Spleen (tissue), 11 donors: ENCODE measurements at regions not wholly inside any gene's neighbourhood (a gene's known extent, or its start where the extent isn't known, plus 50 kb on each side); places are given as distances from the start of the nearest gene placed in this dataset.

Experiments used
- DNase-seq: peaks from one replicate; pipeline ENCODE4 v3.0.0-alpha.2; 2020
- H3K27ac ChIP-seq, 8 donors: fragments of 200-600 bp; sonication (generic) in 7 of 8; 1 replicate in 4 of 8; 2 replicates in 4 of 8; pipeline versions ENCODE4 v1.5.0 to v1.8.0; 2016 to 2021; ENCODE audit warnings: inconsistent platforms in 4 of 8, mild to moderate bottlenecking in 4 of 8, moderate library complexity in 1 of 8
- H3K27me3 ChIP-seq, 7 donors: fragments of 200-600 bp; sonication (generic) in 6 of 7; replicated peaks in 1 of 7; 1 replicate in 4 of 7; 2 replicates in 3 of 7; pipeline versions ENCODE4 v1.5.0 to v1.8.0; 2016 to 2021; ENCODE audit warnings: inconsistent platforms in 3 of 7, mild to moderate bottlenecking in 1 of 7
- H3K36me3 ChIP-seq, 6 donors: fragments of 200-600 bp; sonication (generic) in 5 of 6; 1 replicate in 4 of 6; 2 replicates in 2 of 6; pipeline versions ENCODE4 v1.5.0 to v1.8.0; 2016 to 2021; ENCODE audit warnings: inconsistent platforms in 2 of 6
- H3K4me1 ChIP-seq, 6 donors: fragments of 200-600 bp; sonication (generic) in 5 of 6; 1 replicate in 3 of 6; 2 replicates in 3 of 6; pipeline versions ENCODE4 v1.5.0 to v1.8.0; 2016 to 2021; ENCODE audit warnings: inconsistent platforms in 3 of 6
- H3K4me3 ChIP-seq, 8 donors: fragments of 200-600 bp; sonication (generic) in 7 of 8; 1 replicate in 4 of 8; 2 replicates in 4 of 8; pipeline versions ENCODE4 v1.5.0 to v1.8.0; 2016 to 2021; ENCODE audit warnings: inconsistent platforms in 4 of 8, mild to moderate bottlenecking in 4 of 8, moderate library complexity in 2 of 8
- H3K9me3 ChIP-seq, 8 donors: fragments of 200-600 bp; sonication (generic) in 7 of 8; 1 replicate in 4 of 8; 2 replicates in 4 of 8; pipeline versions ENCODE4 v1.5.0 to v1.8.0; 2016 to 2021; ENCODE audit warnings: inconsistent platforms in 4 of 8
- POLR2A ChIP-seq, 3 donors: fragments of 450-650 bp; IDR thresholded peaks; one replicate each; pipeline ENCODE4 v1.5.1; 2017; ENCODE audit warnings: antibody characterized with exemption in 3 of 3, mild to moderate bottlenecking in 1 of 3
- POLR2AphosphoS5 ChIP-seq, 3 donors: sonication (generic); formaldehyde crosslinking; IDR thresholded peaks; one replicate each; pipeline ENCODE4 v1.5.1; 2017; ENCODE audit warnings: antibody characterized with exemption in 3 of 3
- WGBS, 5 donors: extraction: QIAGEN DNeasy Blood & Tissue Kit in 3 of 5; methylation state at CpG; one replicate each; pipeline versions ENCODE4 v1.1.5 to v1.1.7; 2013 to 2018; 5-methylcytosine and 5-hydroxymethylcytosine counted together
- intact Hi-C: fragments of 100-400 bp; cut with DNase I; formaldehyde crosslinking; loops from one replicate; pipeline ENCODE4 v1.15.0; 2023; ENCODE audit warnings: low total_unique reads
- TF ChIP-seq, protein P1 (sequence below), 11 experiments: fragments of 200-600 bp in 7 of 11; fragments of 450-650 bp in 4 of 11; sonication (generic) in 4 of 11; IDR thresholded peaks in 8 of 11; conservative IDR thresholded peaks in 3 of 11; 1 replicate in 7 of 11; 2 replicates in 4 of 11; pipeline versions ENCODE4 v1.4.0 to v1.8.0; 2016 to 2021; ENCODE audit warnings: antibody characterized with exemption in 11 of 11, inconsistent platforms in 4 of 11, mild to moderate bottlenecking in 1 of 11
- donor health status: healthy with polysubstance abuse.
- donor health status: DM: no; HTN: no; CAD: no; lungs with moderate emphysema.
- donor health status: DM: no; HTN: no; CAD: no.
- donor health status: Bipolar disorder and iron deficiency.
- donor health status: healthy.
- donor health status: DM: no; HTN: no; CAD: no.
- donor health status: DM: yes; HTN: yes; CAD: no.

DNA sequence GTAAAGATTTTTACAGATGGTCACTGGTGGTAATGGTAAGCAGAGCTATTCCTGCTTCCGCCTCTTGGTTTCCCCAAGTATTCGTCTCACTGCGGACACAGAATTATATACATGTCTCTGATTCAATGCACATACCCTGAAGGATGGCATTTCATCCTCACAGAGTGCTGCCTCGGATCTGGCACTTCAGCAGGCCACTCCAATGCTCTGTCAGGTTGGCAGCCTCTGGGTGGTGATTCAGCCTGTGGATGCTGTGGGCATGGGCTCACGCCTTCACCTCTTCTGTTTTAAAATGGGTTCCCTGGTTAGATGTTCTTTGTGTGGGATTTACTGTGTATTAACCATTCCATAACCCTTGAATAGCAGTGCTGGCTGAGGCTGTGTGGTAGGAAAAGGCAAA is 182.6 kb upstream of the ZNF608 start:
- TF ChIP-seq POLR2A (IDR thresholded peaks at IDR 0.05) (no peak), POLR2AphosphoS5 (IDR thresholded peaks at IDR 0.05) (no peak)
- TF ChIP-seq, protein P1, sequence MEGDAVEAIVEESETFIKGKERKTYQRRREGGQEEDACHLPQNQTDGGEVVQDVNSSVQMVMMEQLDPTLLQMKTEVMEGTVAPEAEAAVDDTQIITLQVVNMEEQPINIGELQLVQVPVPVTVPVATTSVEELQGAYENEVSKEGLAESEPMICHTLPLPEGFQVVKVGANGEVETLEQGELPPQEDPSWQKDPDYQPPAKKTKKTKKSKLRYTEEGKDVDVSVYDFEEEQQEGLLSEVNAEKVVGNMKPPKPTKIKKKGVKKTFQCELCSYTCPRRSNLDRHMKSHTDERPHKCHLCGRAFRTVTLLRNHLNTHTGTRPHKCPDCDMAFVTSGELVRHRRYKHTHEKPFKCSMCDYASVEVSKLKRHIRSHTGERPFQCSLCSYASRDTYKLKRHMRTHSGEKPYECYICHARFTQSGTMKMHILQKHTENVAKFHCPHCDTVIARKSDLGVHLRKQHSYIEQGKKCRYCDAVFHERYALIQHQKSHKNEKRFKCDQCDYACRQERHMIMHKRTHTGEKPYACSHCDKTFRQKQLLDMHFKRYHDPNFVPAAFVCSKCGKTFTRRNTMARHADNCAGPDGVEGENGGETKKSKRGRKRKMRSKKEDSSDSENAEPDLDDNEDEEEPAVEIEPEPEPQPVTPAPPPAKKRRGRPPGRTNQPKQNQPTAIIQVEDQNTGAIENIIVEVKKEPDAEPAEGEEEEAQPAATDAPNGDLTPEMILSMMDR (IDR thresholded peaks at IDR 0.05 in 8 of 11, conservative IDR thresholded peaks at IDR 0.05 in 3 of 11) = no peak
- Histone ChIP-seq H3K27ac (no peak overlapping the region), H3K9me3 (no peaks in the 10 kb centered on the region), H3K36me3 (no peaks in the 10 kb centered on the region), H3K4me1 (no peaks in the 10 kb centered on the region), H3K4me3 (no peak overlapping the region), H3K27me3 (no peaks in the 10 kb centered on the region)
- intact Hi-C loops = no loop called here
- DNase-seq = no peak
- 90 to 97% (median 94%) methylated on average over 5 of the region's 5 CpGs for WGBS, 5 donors

DNA sequence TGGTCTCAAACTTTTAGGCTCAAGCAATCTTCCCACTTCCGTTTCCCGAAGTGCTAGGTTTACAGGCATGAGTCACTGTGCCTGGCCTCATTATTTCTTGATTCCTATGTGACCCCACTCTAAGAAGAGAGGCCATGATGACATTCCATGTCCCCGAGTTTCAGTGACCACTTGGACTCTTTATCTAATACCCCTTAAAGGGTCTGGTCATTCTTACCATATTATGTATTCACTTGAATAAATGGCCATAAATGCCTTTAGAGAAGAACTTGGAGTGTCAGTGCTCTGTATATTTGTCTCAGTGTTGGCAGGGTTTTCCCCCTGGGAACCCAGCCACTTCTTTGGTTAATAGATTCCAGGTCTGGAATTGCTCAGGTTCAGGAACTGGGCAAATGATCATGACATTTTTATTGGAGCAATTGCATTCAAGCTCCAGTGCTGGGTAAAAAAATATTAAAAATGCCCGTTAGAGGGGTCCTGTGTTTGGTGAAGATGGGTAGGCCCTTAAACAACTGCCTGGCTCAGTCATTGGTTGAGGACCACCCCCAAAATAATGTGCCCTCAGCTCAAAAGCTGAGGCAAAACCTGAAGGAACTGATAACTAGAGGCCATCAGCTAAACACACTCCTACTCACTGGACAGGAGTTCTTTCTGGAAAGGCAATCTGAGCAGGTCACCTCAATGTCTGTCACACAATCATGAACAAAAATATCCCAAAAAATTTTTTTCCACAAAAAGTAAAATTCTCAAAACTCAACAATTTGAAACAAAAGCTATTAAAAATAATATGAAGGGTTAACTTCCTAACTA is 186.6 kb upstream of the ZNF608 start:
- Histone ChIP-seq H3K4me1 (peaks cover 0 to 9% (median 4%) of the 10 kb centered on the region in 6 donors), H3K27me3 (no peaks in the 10 kb centered on the region), H3K4me3 (no peak overlapping the region), H3K9me3 (no peaks in the 10 kb centered on the region), H3K27ac (no peak overlapping the region), H3K36me3 (no peaks in the 10 kb centered on the region)
- TF ChIP-seq POLR2A (IDR thresholded peaks at IDR 0.05) (no peak), POLR2AphosphoS5 (IDR thresholded peaks at IDR 0.05) (no peak)
- TF ChIP-seq, protein P1 (IDR thresholded peaks at IDR 0.05 in 8 of 11, conservative IDR thresholded peaks at IDR 0.05 in 3 of 11) = no peak
- no peak for DNase-seq
- intact Hi-C loops = no loop called here
- 65 to 69% (median 67%) methylated on average over 4 of the region's 4 CpGs for WGBS, 5 donors

DNA sequence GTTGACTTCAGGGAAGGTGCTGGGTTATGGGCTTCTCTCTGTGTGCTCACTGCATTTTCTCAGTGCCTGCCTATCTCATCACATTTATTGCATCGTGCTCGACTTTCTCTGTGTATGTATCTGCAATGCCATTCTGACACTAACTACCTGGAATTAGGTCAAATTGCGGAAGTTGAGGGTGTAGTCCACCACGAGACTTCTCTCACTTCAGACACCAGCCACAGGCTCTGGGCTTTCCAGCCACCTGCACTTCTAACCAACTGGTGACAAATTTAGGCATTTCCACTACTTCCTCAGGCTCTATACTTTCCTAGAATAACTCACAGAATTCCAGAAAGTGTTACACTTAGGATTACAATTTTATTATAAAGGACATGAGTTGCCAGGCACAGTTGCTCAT is 188.6 kb upstream of the ZNF608 start:
- WGBS, 5 donors = 42 to 60% (median 50%) methylated on average over 4 of the region's 4 CpGs
- peak overlapping the region in 1 of 8 donors; percentile 6 for H3K27ac ChIP-seq
- H3K36me3 ChIP-seq = no peaks in the 10 kb centered on the region
- DNase-seq = no peak
- H3K27me3 ChIP-seq = no peaks in the 10 kb centered on the region
- peaks cover 0 to 9% (median 4%) of the 10 kb centered on the region in 6 donors for H3K4me1 ChIP-seq
- peaks cover 0 to 1% (median 0%) of the 10 kb centered on the region in 8 donors for H3K9me3 ChIP-seq
- intact Hi-C loops = no loop called here
- TF ChIP-seq POLR2AphosphoS5 (IDR thresholded peaks at IDR 0.05) = no peak
- TF ChIP-seq, protein P1 (IDR thresholded peaks at IDR 0.05 in 8 of 11, conservative IDR thresholded peaks at IDR 0.05 in 3 of 11) = no peak
- TF ChIP-seq POLR2A (IDR thresholded peaks at IDR 0.05) = no peak
- no peak overlapping the region for H3K4me3 ChIP-seq

DNA sequence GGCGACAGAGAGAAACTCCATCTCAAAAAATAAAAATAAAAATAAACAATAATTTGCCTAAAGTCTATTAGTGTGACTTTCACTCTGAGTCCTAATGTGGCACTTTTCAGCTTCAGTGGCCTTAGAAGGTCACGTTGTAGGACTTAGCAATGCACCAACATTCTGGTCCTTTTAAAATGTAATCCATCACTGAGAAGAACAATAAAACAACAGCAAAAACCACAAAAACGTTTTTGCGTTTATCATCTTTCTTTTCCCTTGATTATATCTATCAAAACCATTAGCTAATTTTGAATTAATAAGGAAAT is 190.1 kb upstream of the ZNF608 start:
- no peak for TF ChIP-seq POLR2AphosphoS5 (IDR thresholded peaks at IDR 0.05)
- no peak for TF ChIP-seq POLR2A (IDR thresholded peaks at IDR 0.05)
- TF ChIP-seq, protein P1 (IDR thresholded peaks at IDR 0.05 in 8 of 11, conservative IDR thresholded peaks at IDR 0.05 in 3 of 11) = no peak
- intact Hi-C loops = no loop called here
- no peak for DNase-seq
- Histone ChIP-seq H3K27me3 (no peaks in the 10 kb centered on the region), H3K27ac (no peak overlapping the region), H3K9me3 (peaks cover 0 to 14% (median 0%) of the 10 kb centered on the region in 8 donors), H3K36me3 (no peaks in the 10 kb centered on the region), H3K4me1 (peaks cover 0 to 9% (median 4%) of the 10 kb centered on the region in 6 donors), H3K4me3 (no peak overlapping the region)
- 68 to 81% (median 76%) methylated on average over 4 of the region's 4 CpGs for WGBS, 5 donors
